ENCODE measurements at regions not wholly inside any gene's neighbourhood (a gene's known extent, or its start where the extent isn't known, plus 50 kb on each side); places are given as distances from the start of the nearest gene placed in this dataset.

- Histone ChIP-seq H3K27me3 (replicated peaks in 1 of 2; ENCODE audit: control insufficient read depth in 2 of 2, extremely low read depth in 1 of 2, insufficient read depth in 2 of 2, low read length in 1 of 2) (no peaks in the 10 kb centered on the region), H3K36me3 (ENCODE audit: control insufficient read depth in 2 of 2, extremely low read depth in 1 of 2, insufficient read depth in 1 of 2, low read length in 1 of 2) (no peaks in the 10 kb centered on the region), H3K9me3 (no peaks in the 10 kb centered on the region), H3K4me3 (ENCODE audit: control insufficient read depth in 1 of 2, extremely low read depth in 1 of 2, low read length in 1 of 2) (no peak overlapping the region), H3K27ac (ENCODE audit: low read length) (no peak overlapping the region), H3K4me1 (ENCODE audit: control insufficient read depth in 1 of 2, extremely low read depth in 1 of 2, insufficient read depth in 2 of 2, low read length in 2 of 2) (no peaks in the 10 kb centered on the region)
- Mint-ChIP-seq H3K4me3 (no peak overlapping the region), H3K27ac (no peak overlapping the region), H3K36me3 (no peaks in the 10 kb centered on the region), H3K9me3 (peaks cover 5 to 22% (median 12%) of the 10 kb centered on the region in 3 donors), H3K4me1 (no peaks in the 10 kb centered on the region), H3K27me3 (no peaks in the 10 kb centered on the region)
- WGBS (ENCODE audit: insufficient coverage), result 70% methylated on average over 2 of the region's 10 CpGs
- no peak for DNase-seq
- no peak for ATAC-seq (replicated peaks in 1 of 4)
- ChIA-PET POLR2A (no interaction called here), CTCF (no interaction called here)
Observed at GRCh38 chr12:114913871-114914801, 230.2 kb upstream of the TBX3 start.

DNA sequence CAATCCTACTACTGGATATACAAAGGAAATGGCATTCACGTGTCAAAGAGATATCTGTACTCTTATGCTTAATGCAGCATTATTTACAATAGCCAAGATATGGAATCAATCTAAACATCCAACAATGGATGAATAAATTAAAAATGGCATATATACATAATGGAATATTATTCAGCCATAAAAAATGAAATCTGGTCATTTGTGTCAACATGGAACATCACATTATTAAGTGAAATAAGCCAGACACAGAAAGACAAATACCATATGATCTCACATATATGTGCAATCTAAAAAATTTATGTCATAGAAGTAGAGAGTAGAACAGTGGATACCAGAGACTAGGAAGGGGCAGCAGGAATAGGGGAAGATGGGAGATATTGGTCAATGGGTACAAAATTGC is 228.8 kb upstream of the TBX3 start:
- H3K36me3 Mint-ChIP-seq, result no peaks in the 10 kb centered on the region
- H3K27me3 ChIP-seq (replicated peaks in 1 of 2; ENCODE audit: control insufficient read depth in 2 of 2, extremely low read depth in 1 of 2, insufficient read depth in 2 of 2, low read length in 1 of 2), result no peaks in the 10 kb centered on the region
- ChIA-PET CTCF (no interaction called here), POLR2A (no interaction called here)
- H3K9me3 Mint-ChIP-seq, result peaks cover 5 to 18% (median 12%) of the 10 kb centered on the region in 3 donors
- H3K4me3 ChIP-seq (ENCODE audit: control insufficient read depth in 1 of 2, extremely low read depth in 1 of 2, low read length in 1 of 2), result no peak overlapping the region
- no peak overlapping the region for H3K27ac Mint-ChIP-seq
- H3K36me3 ChIP-seq (ENCODE audit: control insufficient read depth in 2 of 2, extremely low read depth in 1 of 2, insufficient read depth in 1 of 2, low read length in 1 of 2), result no peaks in the 10 kb centered on the region
- no CpG with 5 or more reads among the region's 1 CpG for WGBS (ENCODE audit: insufficient coverage)
- H3K9me3 ChIP-seq, result no peaks in the 10 kb centered on the region
- no peak overlapping the region for H3K4me3 Mint-ChIP-seq
- DNase-seq (no peak), ATAC-seq (replicated peaks in 1 of 4) (no peak)
- H3K4me1 Mint-ChIP-seq, result no peaks in the 10 kb centered on the region
- H3K4me1 ChIP-seq (ENCODE audit: control insufficient read depth in 1 of 2, extremely low read depth in 1 of 2, insufficient read depth in 2 of 2, low read length in 2 of 2), result no peaks in the 10 kb centered on the region
- no peaks in the 10 kb centered on the region for H3K27me3 Mint-ChIP-seq
- no peak overlapping the region for H3K27ac ChIP-seq (ENCODE audit: low read length)

- CTCF ChIA-PET, result no interaction called here
- no peaks in the 10 kb centered on the region for H3K36me3 Mint-ChIP-seq
Observed at GRCh38 chr12:114911196-114911595, 227.2 kb upstream of the TBX3 start.

DNA sequence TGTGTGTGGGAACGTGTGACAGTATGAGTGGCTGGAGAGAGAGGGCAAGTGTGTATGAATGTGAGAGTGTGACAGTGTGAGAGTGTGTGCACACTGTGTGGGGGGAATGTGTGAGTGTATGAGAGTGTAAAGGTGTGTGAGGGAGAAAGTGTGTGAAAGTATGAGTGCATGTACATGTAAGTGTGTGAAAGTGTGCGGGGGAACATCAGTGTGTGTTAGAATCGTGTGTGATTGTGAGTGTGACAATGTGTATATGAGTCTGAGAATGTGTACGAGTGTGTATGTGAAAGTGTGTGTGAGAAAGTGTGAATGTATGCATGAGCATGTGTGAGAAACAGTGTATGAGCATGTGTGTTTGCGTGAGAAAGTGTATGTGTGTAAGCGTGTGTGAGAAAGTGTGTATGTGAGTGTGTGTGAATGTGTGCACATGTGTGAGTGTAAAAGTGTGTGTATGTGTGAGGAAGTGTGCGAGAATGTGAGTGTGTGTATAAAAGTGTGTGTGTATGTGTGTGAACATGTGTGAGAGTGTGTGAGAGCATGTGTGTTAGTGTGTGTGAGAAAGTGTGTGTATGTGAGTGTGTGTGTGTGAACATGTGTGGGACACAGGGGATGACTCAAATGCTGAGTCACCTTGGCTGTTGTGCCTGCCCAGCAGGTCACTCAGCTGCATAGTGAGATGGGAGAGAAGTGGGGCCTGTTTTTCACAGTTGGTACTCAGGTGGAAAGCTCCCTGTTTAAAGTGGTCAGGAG is 220.5 kb upstream of the TBX3 start:
- Histone ChIP-seq H3K4me3 (ENCODE audit: control insufficient read depth in 1 of 2, extremely low read depth in 1 of 2, low read length in 1 of 2) (no peak overlapping the region), H3K36me3 (ENCODE audit: control insufficient read depth in 2 of 2, extremely low read depth in 1 of 2, insufficient read depth in 1 of 2, low read length in 1 of 2) (no peaks in the 10 kb centered on the region), H3K9me3 (no peaks in the 10 kb centered on the region), H3K27me3 (replicated peaks in 1 of 2; ENCODE audit: control insufficient read depth in 2 of 2, extremely low read depth in 1 of 2, insufficient read depth in 2 of 2, low read length in 1 of 2) (no peaks in the 10 kb centered on the region), H3K27ac (ENCODE audit: low read length) (no peak overlapping the region), H3K4me1 (ENCODE audit: control insufficient read depth in 1 of 2, extremely low read depth in 1 of 2, insufficient read depth in 2 of 2, low read length in 2 of 2) (no peaks in the 10 kb centered on the region)
- no peak overlapping the region for H3K4me3 Mint-ChIP-seq
- no peak overlapping the region for H3K27ac Mint-ChIP-seq
- H3K36me3 Mint-ChIP-seq, result no peaks in the 10 kb centered on the region
- POLR2A ChIA-PET, result no interaction called here
- H3K9me3 Mint-ChIP-seq, result peaks cover 1 to 3% (median 2%) of the 10 kb centered on the region in 3 donors
- CTCF ChIA-PET, result no interaction called here
- 79% methylated on average over 7 of the region's 7 CpGs for WGBS (ENCODE audit: insufficient coverage)
- ATAC-seq (replicated peaks in 1 of 4) (no peak), DNase-seq (no peak)
- no peaks in the 10 kb centered on the region for H3K27me3 Mint-ChIP-seq
- no peaks in the 10 kb centered on the region for H3K4me1 Mint-ChIP-seq

More at GRCh38 chr12:114911196-114911595, 227.2 kb upstream of the TBX3 start:
- no peaks in the 10 kb centered on the region for H3K27me3 Mint-ChIP-seq
- peaks cover 0 to 15% (median 12%) of the 10 kb centered on the region in 3 donors for H3K9me3 Mint-ChIP-seq
- ATAC-seq (replicated peaks in 1 of 4) (no peak), DNase-seq (no peak)
- Histone ChIP-seq H3K36me3 (ENCODE audit: control insufficient read depth in 2 of 2, extremely low read depth in 1 of 2, insufficient read depth in 1 of 2, low read length in 1 of 2) (no peaks in the 10 kb centered on the region), H3K4me3 (ENCODE audit: control insufficient read depth in 1 of 2, extremely low read depth in 1 of 2, low read length in 1 of 2) (no peak overlapping the region), H3K4me1 (ENCODE audit: control insufficient read depth in 1 of 2, extremely low read depth in 1 of 2, insufficient read depth in 2 of 2, low read length in 2 of 2) (no peaks in the 10 kb centered on the region), H3K9me3 (no peaks in the 10 kb centered on the region), H3K27ac (ENCODE audit: low read length) (no peak overlapping the region), H3K27me3 (replicated peaks in 1 of 2; ENCODE audit: control insufficient read depth in 2 of 2, extremely low read depth in 1 of 2, insufficient read depth in 2 of 2, low read length in 1 of 2) (no peaks in the 10 kb centered on the region)
- H3K4me1 Mint-ChIP-seq, result no peaks in the 10 kb centered on the region
- H3K27ac Mint-ChIP-seq, result no peak overlapping the region
- POLR2A ChIA-PET, result no interaction called here
- H3K4me3 Mint-ChIP-seq, result no peak overlapping the region

- ATAC-seq (replicated peaks in 1 of 4) (no peak), DNase-seq (no peak)
- Histone ChIP-seq H3K36me3 (ENCODE audit: control insufficient read depth in 2 of 2, extremely low read depth in 1 of 2, insufficient read depth in 1 of 2, low read length in 1 of 2) (no peaks in the 10 kb centered on the region), H3K27ac (ENCODE audit: low read length) (no peak overlapping the region), H3K27me3 (replicated peaks in 1 of 2; ENCODE audit: control insufficient read depth in 2 of 2, extremely low read depth in 1 of 2, insufficient read depth in 2 of 2, low read length in 1 of 2) (no peaks in the 10 kb centered on the region), H3K4me3 (ENCODE audit: control insufficient read depth in 1 of 2, extremely low read depth in 1 of 2, low read length in 1 of 2) (no peak overlapping the region), H3K4me1 (ENCODE audit: control insufficient read depth in 1 of 2, extremely low read depth in 1 of 2, insufficient read depth in 2 of 2, low read length in 2 of 2) (no peaks in the 10 kb centered on the region), H3K9me3 (no peaks in the 10 kb centered on the region)
- ChIA-PET CTCF (no interaction called here), POLR2A (no interaction called here)
- no peak overlapping the region for H3K4me3 Mint-ChIP-seq
- 38% methylated on average over 2 of the region's 12 CpGs for WGBS (ENCODE audit: insufficient coverage)
- H3K27me3 Mint-ChIP-seq, result no peaks in the 10 kb centered on the region
- H3K36me3 Mint-ChIP-seq, result no peaks in the 10 kb centered on the region
- H3K9me3 Mint-ChIP-seq, result peaks cover 2 to 5% (median 4%) of the 10 kb centered on the region in 3 donors
- H3K27ac Mint-ChIP-seq, result no peak overlapping the region
- H3K4me1 Mint-ChIP-seq, result no peaks in the 10 kb centered on the region
Observed at GRCh38 chr12:114903083-114903691, 219.2 kb upstream of the TBX3 start.

- H3K4me3 ChIP-seq (ENCODE audit: control insufficient read depth in 1 of 2, extremely low read depth in 1 of 2, low read length in 1 of 2), result no peak overlapping the region
- H3K36me3 Mint-ChIP-seq, result no peaks in the 10 kb centered on the region
- CTCF ChIA-PET, result no interaction called here
- POLR2A ChIA-PET, result no interaction called here
- no peak for ATAC-seq (replicated peaks in 1 of 4)
- no peak overlapping the region for H3K4me3 Mint-ChIP-seq
- H3K27ac ChIP-seq (ENCODE audit: low read length), result no peak overlapping the region
- H3K9me3 ChIP-seq, result no peaks in the 10 kb centered on the region
- no peak overlapping the region for H3K27ac Mint-ChIP-seq
- H3K27me3 ChIP-seq (replicated peaks in 1 of 2; ENCODE audit: control insufficient read depth in 2 of 2, extremely low read depth in 1 of 2, insufficient read depth in 2 of 2, low read length in 1 of 2), result no peaks in the 10 kb centered on the region
- H3K4me1 Mint-ChIP-seq, result no peaks in the 10 kb centered on the region
- WGBS (ENCODE audit: insufficient coverage), result 90% methylated on average over 2 of the region's 5 CpGs
- no peak for DNase-seq
- H3K4me1 ChIP-seq (ENCODE audit: control insufficient read depth in 1 of 2, extremely low read depth in 1 of 2, insufficient read depth in 2 of 2, low read length in 2 of 2), result no peaks in the 10 kb centered on the region
- H3K9me3 Mint-ChIP-seq, result peaks cover 2 to 5% (median 4%) of the 10 kb centered on the region in 3 donors
- H3K27me3 Mint-ChIP-seq, result no peaks in the 10 kb centered on the region
- no peaks in the 10 kb centered on the region for H3K36me3 ChIP-seq (ENCODE audit: control insufficient read depth in 2 of 2, extremely low read depth in 1 of 2, insufficient read depth in 1 of 2, low read length in 1 of 2)
Observed at GRCh38 chr12:114902665-114903064, 218.7 kb upstream of the TBX3 start.
